Prostate gland (tissue), 2 donors: ENCODE measurements at regions not wholly inside any gene's neighbourhood (a gene's known extent, or its start where the extent isn't known, plus 50 kb on each side); places are given as distances from the start of the nearest gene placed in this dataset.

ENCODE experiments used
- POLR2A ChIP-seq: fragments of 450-650 bp; IDR thresholded peaks from one replicate; pipeline ENCODE4 v1.6.1; 2016; ENCODE audit warnings: antibody characterized with exemption, mild to moderate bottlenecking
- POLR2AphosphoS5 ChIP-seq: sonication (generic); formaldehyde crosslinking; IDR thresholded peaks from one replicate; pipeline ENCODE4 v1.6.1; 2017; ENCODE audit warnings: antibody characterized with exemption
- TF ChIP-seq, protein P1 (sequence below), 4 experiments: fragments of 200-600 bp in 2 of 4; fragments of 450-650 bp in 2 of 4; sonication (generic) in 2 of 4; IDR thresholded peaks; 1 replicate in 3 of 4; 2 replicates in 1 of 4; pipeline ENCODE4 v1.5.1; 2016 to 2019; ENCODE audit warnings: antibody characterized with exemption in 4 of 4, mild to moderate bottlenecking in 2 of 4, moderate library complexity in 2 of 4

DNA sequence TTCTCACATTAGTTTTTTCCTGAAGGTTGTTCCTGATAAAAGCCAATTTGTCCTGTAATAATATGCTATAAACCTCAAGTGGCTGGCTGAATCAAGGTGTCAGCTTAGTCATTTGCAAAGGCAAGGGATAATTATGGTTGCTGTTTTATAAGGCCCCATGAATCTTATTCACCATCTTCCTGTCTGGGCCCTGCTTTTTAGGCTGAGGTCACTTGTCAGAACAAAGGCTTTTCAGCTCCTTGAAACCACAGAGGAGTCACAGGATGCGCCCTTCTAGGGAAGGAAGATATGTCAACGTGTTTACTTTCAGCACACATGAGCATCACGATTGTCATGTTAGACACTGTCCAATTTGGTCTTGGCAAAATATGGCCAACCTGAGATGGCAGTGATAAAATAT, 64.8 kb upstream of the NAA20 start:
- TF ChIP-seq, protein P1, sequence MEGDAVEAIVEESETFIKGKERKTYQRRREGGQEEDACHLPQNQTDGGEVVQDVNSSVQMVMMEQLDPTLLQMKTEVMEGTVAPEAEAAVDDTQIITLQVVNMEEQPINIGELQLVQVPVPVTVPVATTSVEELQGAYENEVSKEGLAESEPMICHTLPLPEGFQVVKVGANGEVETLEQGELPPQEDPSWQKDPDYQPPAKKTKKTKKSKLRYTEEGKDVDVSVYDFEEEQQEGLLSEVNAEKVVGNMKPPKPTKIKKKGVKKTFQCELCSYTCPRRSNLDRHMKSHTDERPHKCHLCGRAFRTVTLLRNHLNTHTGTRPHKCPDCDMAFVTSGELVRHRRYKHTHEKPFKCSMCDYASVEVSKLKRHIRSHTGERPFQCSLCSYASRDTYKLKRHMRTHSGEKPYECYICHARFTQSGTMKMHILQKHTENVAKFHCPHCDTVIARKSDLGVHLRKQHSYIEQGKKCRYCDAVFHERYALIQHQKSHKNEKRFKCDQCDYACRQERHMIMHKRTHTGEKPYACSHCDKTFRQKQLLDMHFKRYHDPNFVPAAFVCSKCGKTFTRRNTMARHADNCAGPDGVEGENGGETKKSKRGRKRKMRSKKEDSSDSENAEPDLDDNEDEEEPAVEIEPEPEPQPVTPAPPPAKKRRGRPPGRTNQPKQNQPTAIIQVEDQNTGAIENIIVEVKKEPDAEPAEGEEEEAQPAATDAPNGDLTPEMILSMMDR (IDR thresholded peaks at IDR 0.05) = no peak
- TF ChIP-seq POLR2A (no peak), POLR2AphosphoS5 (no peak)
